DMS153 treated with DMSO at 0.1 percent for 48 hours (cell line): ENCODE measurements at regions not wholly inside any gene's neighbourhood (a gene's known extent, or its start where the extent isn't known, plus 50 kb on each side); places are given as distances from the start of the nearest gene placed in this dataset.

Experiments used
- DNase-seq: peaks from one replicate; lab custom pipeline; 2025; ENCODE audit not compliant: unreplicated experiment; lab: John Stamatoyannopoulos, UW

- no peak for DNase-seq
Measured at GRCh38 chr12:24561411-24561871, 387.5 kb downstream of the BCAT1 start.

DNA sequence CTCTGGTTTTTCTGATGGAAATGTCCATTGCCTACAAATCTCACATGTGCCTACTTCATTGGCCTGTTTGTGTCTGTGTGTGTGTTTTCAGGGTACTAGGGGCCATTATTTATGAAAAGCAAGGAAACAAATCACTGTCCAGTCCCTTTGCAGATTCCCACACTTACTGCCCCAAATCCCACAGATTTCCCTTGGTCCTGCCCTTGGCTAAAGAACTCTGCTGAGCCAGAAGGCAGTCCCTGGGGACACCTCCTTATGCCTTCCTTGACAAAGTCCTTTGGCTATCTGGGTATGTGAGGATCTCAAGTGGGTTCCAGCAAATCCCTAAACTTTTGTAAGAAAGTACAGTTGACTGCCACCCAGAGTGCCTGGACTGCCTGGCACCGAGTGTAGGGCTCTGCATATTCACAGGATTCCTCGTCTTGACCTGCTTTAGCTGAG lies 388.1 kb downstream of the BCAT1 start:
- DNase-seq = no peak

DNA sequence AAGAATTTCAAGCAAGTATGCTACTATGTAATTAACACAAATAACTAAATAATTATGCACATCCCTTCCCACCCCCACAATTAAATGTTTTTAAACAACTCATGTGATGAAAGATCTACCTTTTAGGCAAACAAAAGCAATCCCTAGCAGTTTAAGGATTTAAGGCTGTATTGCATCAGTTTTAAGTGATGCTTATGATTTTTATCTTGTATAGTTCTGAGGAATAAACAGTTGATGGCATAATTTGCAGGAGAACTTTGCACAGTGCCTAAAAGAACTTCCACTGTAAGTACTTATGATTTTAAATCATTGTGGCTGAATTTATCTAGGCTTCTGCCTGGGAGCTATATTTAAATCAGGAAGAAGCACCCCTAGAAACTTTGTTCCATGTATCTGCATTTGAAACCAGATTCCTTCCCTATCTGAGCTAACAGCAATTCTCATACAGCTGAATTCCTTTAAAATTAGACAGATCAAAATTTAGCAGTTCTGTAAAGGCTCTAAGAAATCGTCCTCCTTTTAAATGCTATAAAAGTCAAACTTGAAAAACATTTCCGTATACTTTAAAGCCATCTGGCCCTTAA lies 388.6 kb downstream of the BCAT1 start:
- no peak for DNase-seq

DNA sequence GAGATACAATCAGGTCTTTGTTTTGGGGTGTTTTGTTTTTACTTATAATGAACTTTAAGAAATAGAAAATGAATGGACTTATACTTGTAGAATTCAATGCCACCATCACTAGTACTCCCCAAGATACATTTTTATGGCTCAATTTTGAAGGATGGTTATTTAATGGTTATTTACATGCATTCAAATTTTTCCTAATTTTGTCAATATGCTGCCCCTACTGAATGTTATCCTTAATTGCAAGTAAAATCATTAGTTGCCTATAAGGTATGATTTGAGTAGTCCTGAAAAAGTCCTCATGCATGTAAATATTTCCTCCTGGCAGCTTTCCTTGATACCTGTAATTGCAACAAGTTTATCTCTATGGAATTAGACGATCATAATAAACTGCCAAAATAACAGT lies 391.2 kb downstream of the BCAT1 start:
- no peak for DNase-seq

- DNase-seq = no peak
Measured at GRCh38 chr12:24555730-24556129, 393.2 kb downstream of the BCAT1 start.

- DNase-seq = no peak
Measured at GRCh38 chr12:24554612-24555295, 394.1 kb downstream of the BCAT1 start.

- DNase-seq = no peak
Measured at GRCh38 chr12:24553259-24553658, 395.6 kb downstream of the BCAT1 start.

- peak; percentile 69 for DNase-seq
Measured at GRCh38 chr12:24551163-24551786, 397.6 kb downstream of the BCAT1 start.

DNA sequence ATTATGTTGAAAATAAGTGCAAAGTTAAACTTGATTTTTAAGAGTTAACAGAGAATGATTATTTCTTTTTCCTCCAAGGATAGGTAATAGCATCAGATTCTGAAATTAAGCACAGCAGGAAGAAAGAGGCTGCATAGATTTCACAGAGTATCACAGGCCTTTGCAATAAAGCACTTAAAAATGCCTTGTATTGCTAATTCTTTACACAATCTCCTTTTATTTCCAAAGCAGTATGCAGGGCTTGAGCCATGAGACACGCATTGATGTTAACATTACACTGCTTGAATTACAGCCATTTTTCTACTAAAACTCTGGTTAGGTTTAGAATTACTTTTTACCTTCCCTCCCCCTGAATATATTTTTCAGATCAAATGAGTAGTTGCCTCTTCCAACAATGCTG lies 398.3 kb downstream of the BCAT1 start:
- no peak for DNase-seq

- DNase-seq = no peak
Measured at GRCh38 chr12:24546661-24547060, 402.2 kb downstream of the BCAT1 start.

DNA sequence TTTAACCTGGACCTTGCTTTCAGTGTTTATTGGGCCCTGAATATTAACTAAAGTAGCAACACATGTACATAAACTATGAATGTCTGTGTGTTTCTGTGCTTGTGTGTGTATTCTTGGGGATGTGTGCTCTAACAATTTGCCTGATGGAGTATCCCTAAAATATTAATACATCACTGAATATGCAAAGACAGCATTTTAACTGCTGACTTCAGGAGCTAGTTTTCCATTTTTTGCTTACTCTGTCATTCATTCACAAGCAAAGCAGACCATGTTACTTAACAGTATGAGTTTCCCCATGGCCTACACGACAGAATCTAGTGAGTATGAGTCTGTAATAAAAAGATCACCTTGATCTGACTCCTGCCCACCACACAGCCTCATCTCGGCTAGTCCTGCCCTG lies 402.8 kb downstream of the BCAT1 start:
- no peak for DNase-seq

GRCh38 chr12:24544368-24544767 lies 404.5 kb downstream of the BCAT1 start:
- no peak for DNase-seq

GRCh38 chr12:24541193-24541871 lies 407.6 kb downstream of the BCAT1 start:
- DNase-seq = no peak

- no peak for DNase-seq
Measured at GRCh38 chr12:24539646-24540045, 409.3 kb downstream of the BCAT1 start.

- DNase-seq = no peak
Measured at GRCh38 chr12:24537083-24537860, 411.6 kb downstream of the BCAT1 start.

DNA sequence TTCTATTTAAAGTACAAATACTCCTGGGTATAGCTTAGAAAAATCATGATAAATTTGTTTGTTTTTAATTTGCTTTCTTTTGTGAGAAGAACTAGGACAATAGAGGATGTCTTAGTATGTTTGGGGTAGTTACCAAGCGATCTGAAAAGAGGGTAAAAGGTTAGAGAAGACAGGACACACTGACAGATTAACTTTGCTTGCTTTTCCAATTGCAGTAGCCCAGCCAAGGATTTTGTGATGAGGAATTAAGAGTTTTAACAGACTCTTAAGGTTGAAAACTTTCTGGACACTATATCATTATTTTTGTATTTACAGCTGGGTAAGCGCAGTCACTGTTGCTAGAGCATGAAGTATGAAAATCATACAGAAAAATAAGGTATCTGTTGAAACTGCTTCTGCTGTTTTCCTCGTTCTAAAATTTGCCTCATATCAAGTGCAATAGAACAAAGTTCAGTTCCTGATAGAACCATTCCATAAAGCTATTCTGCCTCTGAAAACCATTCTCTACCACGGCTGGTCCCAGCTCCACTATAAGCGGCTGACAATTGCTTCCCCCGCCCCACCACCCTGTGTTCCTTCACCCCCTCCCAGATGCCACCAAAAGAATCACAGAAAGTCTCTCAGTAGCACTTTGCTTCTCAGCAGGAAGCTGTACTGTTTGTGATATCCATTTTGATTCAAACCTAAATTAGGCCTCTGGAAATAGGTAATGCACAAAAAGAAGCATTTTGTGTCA lies 413.4 kb downstream of the BCAT1 start:
- no peak for DNase-seq

- no peak for DNase-seq
Measured at GRCh38 chr12:24534622-24535021, 414.3 kb downstream of the BCAT1 start.

DNA sequence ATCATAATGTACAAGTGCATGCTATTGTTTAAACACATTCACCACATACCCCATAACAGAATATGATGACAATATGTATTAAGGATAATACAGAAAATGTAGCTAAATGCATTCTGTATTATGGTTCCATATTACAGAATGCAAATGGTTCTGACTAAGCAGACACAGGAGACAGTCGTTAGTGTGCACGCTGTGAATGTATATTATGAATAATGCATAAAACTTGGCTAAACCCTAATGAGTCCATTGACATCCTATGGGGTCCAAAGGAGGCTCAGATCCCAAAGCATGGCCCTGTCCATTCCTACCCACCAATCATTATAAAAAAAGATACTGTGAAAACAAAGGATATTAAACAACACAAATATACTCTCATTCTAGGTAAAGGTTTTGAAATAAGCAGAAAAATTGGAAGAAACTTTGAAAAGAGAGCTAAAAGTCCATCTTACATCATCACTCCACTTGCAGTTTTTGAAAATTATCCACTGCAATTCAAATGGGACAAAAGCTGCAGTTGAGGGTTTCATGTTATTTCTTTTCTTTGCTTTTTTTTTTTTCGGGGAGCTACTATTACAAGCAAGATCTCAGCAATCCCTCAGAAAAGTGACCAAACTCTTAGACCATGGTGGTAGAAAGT lies 415.1 kb downstream of the BCAT1 start:
- no peak for DNase-seq

DNA sequence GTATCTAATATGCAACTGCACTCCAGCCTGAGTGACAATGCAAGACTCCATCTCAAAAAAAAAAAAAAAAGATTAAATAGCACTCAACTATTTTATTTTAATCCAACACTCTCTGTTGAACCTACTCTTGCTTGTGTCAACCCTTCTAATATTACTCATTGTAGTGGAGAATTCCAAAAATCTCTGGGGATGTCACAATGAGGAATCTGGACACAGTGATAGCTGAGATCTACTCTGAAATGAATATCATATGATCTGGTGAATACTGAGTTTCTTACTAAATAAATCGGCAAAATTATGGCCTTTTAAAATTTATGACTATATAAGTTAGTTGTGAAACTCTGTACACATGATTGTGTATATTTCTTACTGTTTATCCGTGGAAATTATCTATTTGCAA lies 418.2 kb downstream of the BCAT1 start:
- no peak for DNase-seq

GRCh38 chr12:24527102-24527501 lies 421.8 kb downstream of the BCAT1 start:
- DNase-seq = no peak
